NT2/D1 (cell line): ENCODE measurements at regions not wholly inside any gene's neighbourhood (a gene's known extent, or its start where the extent isn't known, plus 50 kb on each side); places are given as distances from the start of the nearest gene placed in this dataset.

Experiments used
- DNase-seq: peaks from one replicate; pipeline ENCODE4 v3.0.0-alpha.2; 2011; ENCODE audit warnings: low read depth, low spot score
- H3K27me3 ChIP-seq: 2 replicates; pipeline ENCODE4 v1.6.0; 2011; ENCODE audit warnings: mild to moderate bottlenecking; ENCODE audit not compliant: insufficient read length, insufficient read depth
- H3K36me3 ChIP-seq: 2 replicates; pipeline ENCODE4 v1.6.1; 2011; ENCODE audit warnings: mild to moderate bottlenecking, low read length, mixed read lengths; ENCODE audit not compliant: insufficient read depth, insufficient read length
- H3K4me1 ChIP-seq: 2 replicates; pipeline ENCODE4 v1.5.1; 2011; ENCODE audit not compliant: insufficient read depth, insufficient read length
- H3K4me3 ChIP-seq: 2 replicates; pipeline ENCODE4 v1.5.1; 2011; ENCODE audit warnings: low read depth; ENCODE audit not compliant: insufficient read length
- H3K9ac ChIP-seq: 2 replicates; pipeline ENCODE4 v1.6.0; 2011; ENCODE audit warnings: low read depth; ENCODE audit not compliant: insufficient read length
- H3K9me3 ChIP-seq: 2 replicates; pipeline ENCODE4 v1.5.1; 2011; ENCODE audit warnings: mild to moderate bottlenecking, low read length; ENCODE audit not compliant: insufficient read depth
- SUZ12 ChIP-seq: IDR thresholded peaks from 2 replicates; pipeline ENCODE4 v1.6.1; 2011; ENCODE audit not compliant: insufficient read length, insufficient read depth; ENCODE audit errors: extremely low read depth
- YY1 ChIP-seq: IDR thresholded peaks from 2 replicates; pipeline ENCODE4 v1.6.1; 2011; ENCODE audit not compliant: insufficient read length, insufficient read depth
- ZNF274 ChIP-seq: IDR thresholded peaks from 2 replicates; pipeline ENCODE4 v1.6.1; 2011; ENCODE audit warnings: mild to moderate bottlenecking, low read depth, low read length

DNA sequence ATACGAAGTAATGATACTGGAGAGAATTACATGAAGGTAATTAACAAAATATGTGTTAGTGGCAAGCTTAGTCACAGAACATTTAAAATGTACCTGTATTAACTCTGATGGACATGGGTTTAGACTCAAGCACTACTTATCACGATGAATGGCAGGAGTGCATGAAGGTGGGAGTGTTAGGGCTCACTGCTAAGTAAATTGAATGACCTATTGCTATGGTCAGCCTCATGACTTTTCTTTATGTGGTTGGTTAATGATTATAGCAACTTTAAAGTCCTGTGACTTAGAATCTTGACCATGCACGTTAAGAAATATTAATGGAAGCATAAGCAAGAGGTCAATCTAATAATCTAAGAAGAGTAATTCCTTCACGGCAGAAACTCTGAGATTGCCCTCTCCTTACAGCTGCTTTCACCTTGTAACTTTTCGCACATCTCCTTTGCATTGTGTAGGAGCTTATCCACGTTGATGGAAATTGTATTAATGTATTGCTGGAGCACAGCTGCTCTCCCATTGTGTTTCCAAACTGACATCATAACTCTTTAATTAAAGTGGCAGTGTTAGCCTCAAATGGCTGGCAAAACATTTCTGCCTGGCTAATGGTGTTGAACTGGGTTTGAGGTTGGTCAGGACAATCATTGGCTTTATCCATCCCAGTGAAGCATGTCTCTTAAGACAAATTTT, 114.5 kb downstream of the RXFP2 start:
- peaks cover 2% of the 10 kb centered on the region for H3K27me3 ChIP-seq
- no peak for DNase-seq
- H3K36me3 ChIP-seq = no peaks in the 10 kb centered on the region
- H3K9me3 ChIP-seq = no peaks in the 10 kb centered on the region
- H3K9ac ChIP-seq = no peak overlapping the region
- no peak overlapping the region for H3K4me3 ChIP-seq
- TF ChIP-seq SUZ12 = no peak
- no peak for TF ChIP-seq YY1
- TF ChIP-seq ZNF274 = no peak
- H3K4me1 ChIP-seq = no peaks in the 10 kb centered on the region

DNA sequence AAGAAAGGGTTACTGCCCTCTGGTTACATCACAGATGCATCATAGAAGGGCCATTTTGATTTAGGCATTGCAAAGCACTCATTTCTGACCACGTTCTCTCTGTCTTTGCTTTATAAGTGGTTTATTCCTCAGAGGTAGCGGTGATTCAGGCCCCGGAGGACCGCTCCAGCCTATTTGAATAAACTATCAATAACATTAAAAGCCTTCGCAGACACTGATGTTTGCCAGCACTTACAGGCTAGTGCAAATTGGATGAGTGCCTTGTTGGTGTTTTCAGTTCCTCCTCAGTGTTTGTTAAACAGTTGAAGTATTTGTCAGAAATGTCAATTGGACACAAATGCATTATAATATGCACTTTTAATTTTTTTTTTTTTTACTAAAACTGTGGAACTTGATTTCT, 120.2 kb downstream of the RXFP2 start:
- H3K27me3 ChIP-seq = no peaks in the 10 kb centered on the region
- no peak for TF ChIP-seq SUZ12
- TF ChIP-seq YY1 = no peak
- no peak for TF ChIP-seq ZNF274

DNA sequence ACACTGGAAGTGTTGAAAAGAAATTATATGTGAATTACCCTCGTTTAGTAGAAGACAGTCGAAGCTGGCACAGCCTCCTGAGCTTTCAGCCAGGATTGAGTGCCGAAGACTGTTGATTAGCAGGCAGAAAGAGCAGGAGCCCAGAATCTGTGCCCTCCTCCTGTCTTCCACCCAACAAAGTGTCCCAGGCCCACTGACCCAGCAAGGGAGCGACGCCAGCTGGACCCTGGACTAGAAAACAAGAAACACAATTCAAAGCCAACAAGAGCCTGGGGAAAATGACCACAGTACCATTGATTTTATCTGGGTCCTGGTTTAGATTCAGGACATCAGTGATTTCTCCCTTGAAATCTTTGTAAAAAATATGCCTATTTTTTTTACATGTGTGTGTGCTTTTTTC, 120.7 kb downstream of the RXFP2 start:
- H3K4me3 ChIP-seq = no peak overlapping the region
- TF ChIP-seq YY1 = no peak
- TF ChIP-seq SUZ12 = no peak
- TF ChIP-seq ZNF274 = no peak
- H3K36me3 ChIP-seq = no peaks in the 10 kb centered on the region
- H3K27me3 ChIP-seq = no peaks in the 10 kb centered on the region
- H3K9ac ChIP-seq = no peak overlapping the region
- DNase-seq = no peak
- no peaks in the 10 kb centered on the region for H3K9me3 ChIP-seq
- no peaks in the 10 kb centered on the region for H3K4me1 ChIP-seq

More for the DNA sequence above, 120.2 kb downstream of the RXFP2 start:
- H3K4me1 ChIP-seq = no peaks in the 10 kb centered on the region
- no peak overlapping the region for H3K4me3 ChIP-seq
- no peaks in the 10 kb centered on the region for H3K36me3 ChIP-seq
- no peak overlapping the region for H3K9ac ChIP-seq
- DNase-seq = no peak
- no peaks in the 10 kb centered on the region for H3K9me3 ChIP-seq

DNA sequence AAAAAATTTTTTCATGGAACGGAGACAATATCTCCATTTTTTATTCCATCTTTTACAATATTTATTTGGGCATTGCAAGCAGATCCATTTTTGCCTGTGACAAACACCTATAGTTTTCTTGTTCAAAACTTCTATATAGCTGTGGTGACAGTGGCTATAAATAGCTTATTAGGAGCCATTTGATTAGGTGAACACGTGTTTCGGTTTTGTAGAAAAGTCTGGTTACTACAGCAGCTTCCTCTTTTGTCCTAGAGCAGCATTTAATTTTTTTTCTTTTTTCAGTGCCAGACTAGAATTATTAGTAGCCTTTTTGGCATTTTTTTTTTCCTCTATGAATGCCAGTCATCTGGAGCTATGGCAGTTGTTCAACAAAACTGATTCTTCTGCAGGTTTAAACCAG, 123.5 kb downstream of the RXFP2 start:
- no peaks in the 10 kb centered on the region for H3K9me3 ChIP-seq
- no peaks in the 10 kb centered on the region for H3K4me1 ChIP-seq
- H3K9ac ChIP-seq = no peak overlapping the region
- H3K27me3 ChIP-seq = no peaks in the 10 kb centered on the region
- H3K36me3 ChIP-seq = no peaks in the 10 kb centered on the region
- TF ChIP-seq ZNF274 (no peak), YY1 (no peak)
- DNase-seq = no peak
- H3K4me3 ChIP-seq = no peak overlapping the region

GRCh38 chr13:31864307-31864706, 125.0 kb downstream of the RXFP2 start:
- Histone ChIP-seq H3K4me3 (no peak overlapping the region), H3K9me3 (no peaks in the 10 kb centered on the region), H3K4me1 (no peaks in the 10 kb centered on the region), H3K36me3 (no peaks in the 10 kb centered on the region), H3K27me3 (no peaks in the 10 kb centered on the region), H3K9ac (no peak overlapping the region)
- TF ChIP-seq YY1 = no peak
- no peak for TF ChIP-seq SUZ12
- TF ChIP-seq ZNF274 = no peak
- DNase-seq = no peak

DNA sequence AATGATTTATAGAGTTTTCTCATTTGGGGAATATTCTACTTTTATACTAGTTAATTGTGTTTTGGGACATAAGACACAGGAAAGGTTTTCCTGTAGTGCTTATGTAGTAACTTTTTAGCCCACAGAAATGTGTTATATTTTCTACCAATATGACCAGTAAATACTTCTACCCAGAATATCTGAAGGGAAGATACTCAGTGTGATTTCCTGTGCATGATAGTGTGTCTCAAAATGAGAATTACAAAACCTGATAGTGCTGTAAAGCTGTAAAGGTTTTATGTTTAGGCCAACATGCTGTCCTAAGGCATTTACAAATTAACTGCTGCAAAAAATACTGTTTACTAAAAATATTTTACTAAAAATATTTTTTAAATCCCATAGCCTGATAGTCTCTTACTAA, 126.8 kb downstream of the RXFP2 start:
- DNase-seq = no peak
- Histone ChIP-seq H3K9ac (no peak overlapping the region), H3K9me3 (no peaks in the 10 kb centered on the region), H3K4me1 (no peaks in the 10 kb centered on the region), H3K27me3 (no peaks in the 10 kb centered on the region), H3K36me3 (no peaks in the 10 kb centered on the region), H3K4me3 (no peak overlapping the region)
- no peak for TF ChIP-seq SUZ12
- no peak for TF ChIP-seq ZNF274
- no peak for TF ChIP-seq YY1

DNA sequence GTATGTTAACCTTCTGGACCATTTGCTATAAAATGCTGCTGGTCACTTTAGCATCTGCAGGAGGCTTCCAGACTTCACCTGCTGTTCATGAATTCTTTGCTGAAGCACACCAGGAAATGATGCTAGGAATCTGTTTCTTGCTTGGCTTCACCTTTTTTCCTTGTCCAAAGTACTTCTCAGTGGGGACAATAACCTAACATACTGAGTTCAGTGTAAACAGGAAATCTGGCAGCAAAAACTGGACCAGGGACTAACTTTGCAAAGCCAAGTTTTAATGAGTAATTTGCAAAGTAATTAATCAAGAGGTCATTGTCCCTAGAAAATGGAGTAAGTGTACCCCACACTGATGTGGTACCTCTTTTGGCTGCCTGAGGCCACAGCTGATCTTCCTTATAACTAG, 128.4 kb downstream of the RXFP2 start:
- no peak for DNase-seq
- Histone ChIP-seq H3K9ac (no peak overlapping the region), H3K4me1 (no peaks in the 10 kb centered on the region), H3K27me3 (no peaks in the 10 kb centered on the region), H3K9me3 (no peaks in the 10 kb centered on the region), H3K36me3 (no peaks in the 10 kb centered on the region), H3K4me3 (no peak overlapping the region)
- TF ChIP-seq SUZ12 (no peak), ZNF274 (no peak), YY1 (no peak)

DNA sequence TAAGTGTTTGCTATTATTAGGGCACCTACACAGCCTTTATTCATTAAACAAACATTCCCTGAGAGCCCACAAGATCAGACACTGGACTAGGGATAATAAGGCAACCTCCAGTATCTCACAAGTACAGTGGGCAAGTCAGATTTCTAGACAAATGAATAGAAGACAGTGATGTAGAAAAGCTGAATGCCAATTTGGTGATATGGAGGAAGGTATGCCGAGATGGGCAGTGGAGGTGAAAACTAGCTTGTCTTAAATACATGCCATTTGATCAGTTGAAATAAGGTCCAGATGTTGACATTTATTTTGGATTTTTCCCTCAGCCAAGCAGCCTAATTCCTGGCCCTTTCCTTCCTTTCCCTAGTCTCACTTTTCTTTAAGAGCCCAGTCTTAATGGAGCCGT, 130.3 kb downstream of the RXFP2 start:
- H3K9ac ChIP-seq = no peak overlapping the region
- no peaks in the 10 kb centered on the region for H3K9me3 ChIP-seq
- no peak for TF ChIP-seq YY1
- no peak for TF ChIP-seq SUZ12
- no peak for TF ChIP-seq ZNF274
- H3K27me3 ChIP-seq = no peaks in the 10 kb centered on the region
- no peak overlapping the region for H3K4me3 ChIP-seq
- H3K4me1 ChIP-seq = no peaks in the 10 kb centered on the region
- no peak for DNase-seq
- no peaks in the 10 kb centered on the region for H3K36me3 ChIP-seq
